Right cardiac atrium (tissue), 5 donors: ENCODE measurements at regions not wholly inside any gene's neighbourhood (a gene's known extent, or its start where the extent isn't known, plus 50 kb on each side); places are given as distances from the start of the nearest gene placed in this dataset.
A peak's percentile ranks its signal among the peaks of the same experiment; 100 is the strongest.
"Not testable (repeated sequence)": the region's sequence is repeated elsewhere in the genome, so short reads cannot be mapped to it uniquely, and the experiment has no call there.

Experiments
- ATAC-seq, 2 donors: fragments of 200-7000 bp; cut with Tn5 transposase; one replicate each; pipeline versions ENCODE4 v1.8.0 to v1.9.1; 2020; ENCODE audit warnings: moderate library complexity in 2 of 2, mild to moderate bottlenecking in 1 of 2
- DNase-seq, 3 donors: peaks; one replicate each; pipeline ENCODE4 v3.0.0-alpha.2; 2020
- H3K27ac ChIP-seq: one replicate; pipeline ENCODE4 v1.5.1; 2013; ENCODE audit warnings: mild to moderate bottlenecking, low read length, control low read depth, moderate library complexity
- H3K27me3 ChIP-seq: one replicate; pipeline ENCODE4 v1.6.1; 2013; ENCODE audit not compliant: control insufficient read depth, insufficient read depth
- H3K4me1 ChIP-seq: one replicate; pipeline ENCODE4 v1.6.1; 2013; ENCODE audit warnings: low read length; ENCODE audit not compliant: control insufficient read depth, insufficient read depth
- H3K4me3 ChIP-seq: one replicate; pipeline ENCODE4 v1.5.1; 2013; ENCODE audit warnings: low read length, control low read depth
- H3K9me3 ChIP-seq: one replicate; pipeline ENCODE4 v1.6.1; 2013; ENCODE audit warnings: low read length; ENCODE audit not compliant: control insufficient read depth
- WGBS: extraction: QIAGEN DNeasy Blood & Tissue Kit; methylation state at CpG from one replicate; pipeline ENCODE4 v1.1.7; 2013; 5-methylcytosine and 5-hydroxymethylcytosine counted together
- intact Hi-C, 4 donors: fragments of 100-400 bp; cut with DNase I; formaldehyde crosslinking; loops; one replicate each; pipeline versions ENCODE4 v1.11.0 to v1.14.0; 2022 to 2023
- donor health status: healthy with polysubstance abuse.
- donor health status: DM: no; HTN: yes; CAD: no.
- donor health status: DM: no; HTN: no; CAD: no.
- donor health status: DM: no; HTN: yes; CAD: no; lungs with severe emphysema.
- donor health status: DM: yes; HTN: yes; CAD: no.

- Histone ChIP-seq H3K9me3 (no peaks in the 10 kb centered on the region), H3K27me3 (no peaks in the 10 kb centered on the region), H3K4me1 (no peaks in the 10 kb centered on the region), H3K27ac (no peak overlapping the region), H3K4me3 (no peak overlapping the region)
- intact Hi-C loops, result no loop called here
- 86% methylated on average over 5 of the region's 5 CpGs for WGBS
- DNase-seq, result no peak
- no peak for ATAC-seq
These were observed 100.5 kb downstream of the CCDC71L start for GRCh38 chr7:106560482-106560881.

- WGBS, result 49% methylated on average over 2 of the region's 2 CpGs
- DNase-seq, H3K9me3 ChIP-seq, H3K27ac ChIP-seq, ATAC-seq, H3K27me3 ChIP-seq, H3K4me3 ChIP-seq, H3K4me1 ChIP-seq, intact Hi-C loops: not testable (repeated sequence)
These were observed 104.7 kb downstream of the CCDC71L start for GRCh38 chr7:106556244-106556643.

- intact Hi-C loops, ATAC-seq, DNase-seq, H3K4me1 ChIP-seq, H3K27ac ChIP-seq, H3K9me3 ChIP-seq, H3K27me3 ChIP-seq, H3K4me3 ChIP-seq: not testable (repeated sequence)
- 93% methylated on average over 1 of the region's 1 CpG for WGBS
These were observed 106.3 kb downstream of the CCDC71L start for GRCh38 chr7:106554623-106555022.

GRCh38 chr7:106553446-106553836, 107.5 kb downstream of the CCDC71L start:
- Histone ChIP-seq H3K27me3 (no peaks in the 10 kb centered on the region), H3K9me3 (no peaks in the 10 kb centered on the region), H3K4me3 (no peak overlapping the region), H3K4me1 (no peaks in the 10 kb centered on the region), H3K27ac (no peak overlapping the region)
- 76% methylated on average over 3 of the region's 3 CpGs for WGBS
- ATAC-seq, result no peak
- DNase-seq, result no peak
- intact Hi-C loops, result no loop called here

- no peak overlapping the region for H3K4me3 ChIP-seq
- intact Hi-C loops, result no loop called here
These were observed 108.1 kb downstream of the CCDC71L start for GRCh38 chr7:106552645-106553445.

GRCh38 chr7:106551936-106552335, 109.0 kb downstream of the CCDC71L start:
- no peak for DNase-seq
- intact Hi-C loops, result no loop called here
- 87% methylated on average over 1 of the region's 1 CpG for WGBS
- no peaks in the 10 kb centered on the region for H3K4me1 ChIP-seq
- no peaks in the 10 kb centered on the region for H3K27me3 ChIP-seq
- no peak overlapping the region for H3K27ac ChIP-seq
- no peak overlapping the region for H3K4me3 ChIP-seq
- H3K9me3 ChIP-seq, result no peaks in the 10 kb centered on the region
- no peak for ATAC-seq

More at GRCh38 chr7:106552645-106553445, 108.1 kb downstream of the CCDC71L start:
- no peak for DNase-seq
- WGBS, result 87% methylated on average over 5 of the region's 5 CpGs
- no peaks in the 10 kb centered on the region for H3K4me1 ChIP-seq
- peak in 1 of 2 donors; percentile 54 for ATAC-seq
- H3K9me3 ChIP-seq, result no peaks in the 10 kb centered on the region
- H3K27ac ChIP-seq, result no peak overlapping the region
- H3K27me3 ChIP-seq, result no peaks in the 10 kb centered on the region

- no peak for ATAC-seq
- no peaks in the 10 kb centered on the region for H3K27me3 ChIP-seq
- H3K4me1 ChIP-seq, result no peaks in the 10 kb centered on the region
- intact Hi-C loops, result loop anchor here in 2 of 4 donors (10.0 kb wide), 2 partner anchors 116 to 186 kb away; partner anchors contain the start of gene CCDC71L (in 1 of the 2)
- no peak overlapping the region for H3K27ac ChIP-seq
- H3K4me3 ChIP-seq, result no peak overlapping the region
- no peaks in the 10 kb centered on the region for H3K9me3 ChIP-seq
- DNase-seq, result no peak
These were observed 112.5 kb downstream of the CCDC71L start for GRCh38 chr7:106548491-106548890.

- intact Hi-C loops, result loop anchor here in 2 of 4 donors (10.0 kb wide), 2 partner anchors 120 to 190 kb away; partner anchors contain the start of gene CCDC71L (in 1 of the 2)
These were observed 115.7 kb downstream of the CCDC71L start for GRCh38 chr7:106545275-106545674.

GRCh38 chr7:106543221-106543757, 117.7 kb downstream of the CCDC71L start:
- Histone ChIP-seq H3K9me3 (no peaks in the 10 kb centered on the region), H3K27me3 (no peaks in the 10 kb centered on the region), H3K4me3 (no peak overlapping the region), H3K4me1 (no peaks in the 10 kb centered on the region), H3K27ac (no peak overlapping the region)
- WGBS, result 84% methylated on average over 3 of the region's 3 CpGs
- ATAC-seq (peak in 1 of 2 donors; percentile 16), DNase-seq (no peak)
- intact Hi-C loops, result loop anchor here in 3 of 4 donors (5.0 to 10.0 kb wide), 3 partner anchors 122 to 194 kb away; partner anchors contain the start of gene CCDC71L (in 1 of the 3)

More at GRCh38 chr7:106545275-106545674, 115.7 kb downstream of the CCDC71L start:
- DNase-seq, result no peak
- no peaks in the 10 kb centered on the region for H3K9me3 ChIP-seq
- no peak overlapping the region for H3K27ac ChIP-seq
- no peaks in the 10 kb centered on the region for H3K4me1 ChIP-seq
- H3K27me3 ChIP-seq, result no peaks in the 10 kb centered on the region
- no peak for ATAC-seq
- WGBS, result 70% methylated on average over 3 of the region's 3 CpGs
- no peak overlapping the region for H3K4me3 ChIP-seq

GRCh38 chr7:106542550-106543220, 118.3 kb downstream of the CCDC71L start:
- no peaks in the 10 kb centered on the region for H3K27me3 ChIP-seq
- DNase-seq (peak in 2 of 3 donors; percentile 46 to 53), ATAC-seq (peak; percentile 94 to 97)
- no peak overlapping the region for H3K27ac ChIP-seq
- no peak overlapping the region for H3K4me3 ChIP-seq
- WGBS, result 25% methylated on average over 2 of the region's 2 CpGs
- H3K4me1 ChIP-seq, result no peaks in the 10 kb centered on the region
- intact Hi-C loops, result loop anchor here in 3 of 4 donors (5.0 to 10.0 kb wide), 3 partner anchors 122 to 195 kb away; partner anchors contain the start of gene CCDC71L (in 1 of the 3)
- H3K9me3 ChIP-seq, result no peaks in the 10 kb centered on the region

GRCh38 chr7:106538638-106539037, 122.3 kb downstream of the CCDC71L start:
- no peaks in the 10 kb centered on the region for H3K4me1 ChIP-seq
- H3K4me3 ChIP-seq, result no peak overlapping the region
- WGBS, result 57% methylated on average over 5 of the region's 5 CpGs
- no peak overlapping the region for H3K27ac ChIP-seq
- DNase-seq, result no peak
- intact Hi-C loops, result no loop called here
- no peak for ATAC-seq
- H3K27me3 ChIP-seq, result no peaks in the 10 kb centered on the region
- no peaks in the 10 kb centered on the region for H3K9me3 ChIP-seq
